ENCODE measurements at regions not wholly inside any gene's neighbourhood (a gene's known extent, or its start where the extent isn't known, plus 50 kb on each side); places are given as distances from the start of the nearest gene placed in this dataset.

DNA sequence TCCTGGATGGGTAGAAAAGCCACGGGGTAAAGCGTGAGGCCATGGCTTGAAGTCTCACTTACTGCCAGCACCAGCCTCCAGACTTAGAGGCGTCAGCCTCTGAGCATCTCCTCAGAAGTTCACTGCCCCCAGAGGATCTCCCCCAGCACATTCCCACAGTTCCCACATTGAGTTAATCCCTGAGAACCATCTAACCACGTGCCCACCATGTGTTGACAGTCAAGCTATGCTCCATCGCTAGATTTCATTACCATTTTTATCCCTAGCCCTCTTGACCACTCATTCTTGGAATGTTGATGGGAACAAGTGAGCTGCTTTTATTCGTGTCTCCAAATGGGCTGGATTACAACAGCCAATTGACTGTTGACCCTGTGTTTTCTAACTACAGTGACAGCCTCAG lies 283.3 kb upstream of the IRX1 start:
- no peak for DNase-seq

DNA sequence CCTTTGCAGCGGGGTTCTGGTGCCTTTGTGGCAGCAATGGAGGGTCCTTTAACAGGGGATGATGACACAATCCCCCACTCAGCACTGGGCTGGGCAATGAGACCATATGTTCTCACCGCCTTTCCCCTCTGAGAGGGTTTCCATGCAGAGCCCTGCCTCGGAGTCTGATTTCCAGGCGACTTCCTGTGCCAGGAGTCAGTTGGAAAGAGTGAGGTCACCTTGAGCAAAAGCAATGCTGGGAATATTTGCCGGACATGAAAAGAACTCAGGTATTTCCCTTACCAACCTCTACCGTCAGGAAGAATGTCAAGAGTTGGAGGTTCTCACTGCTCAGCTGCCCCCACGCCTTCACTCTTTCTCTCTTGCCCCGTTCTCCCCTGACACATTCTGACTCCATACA lies 284.2 kb upstream of the IRX1 start:
- DNase-seq: no peak

DNA sequence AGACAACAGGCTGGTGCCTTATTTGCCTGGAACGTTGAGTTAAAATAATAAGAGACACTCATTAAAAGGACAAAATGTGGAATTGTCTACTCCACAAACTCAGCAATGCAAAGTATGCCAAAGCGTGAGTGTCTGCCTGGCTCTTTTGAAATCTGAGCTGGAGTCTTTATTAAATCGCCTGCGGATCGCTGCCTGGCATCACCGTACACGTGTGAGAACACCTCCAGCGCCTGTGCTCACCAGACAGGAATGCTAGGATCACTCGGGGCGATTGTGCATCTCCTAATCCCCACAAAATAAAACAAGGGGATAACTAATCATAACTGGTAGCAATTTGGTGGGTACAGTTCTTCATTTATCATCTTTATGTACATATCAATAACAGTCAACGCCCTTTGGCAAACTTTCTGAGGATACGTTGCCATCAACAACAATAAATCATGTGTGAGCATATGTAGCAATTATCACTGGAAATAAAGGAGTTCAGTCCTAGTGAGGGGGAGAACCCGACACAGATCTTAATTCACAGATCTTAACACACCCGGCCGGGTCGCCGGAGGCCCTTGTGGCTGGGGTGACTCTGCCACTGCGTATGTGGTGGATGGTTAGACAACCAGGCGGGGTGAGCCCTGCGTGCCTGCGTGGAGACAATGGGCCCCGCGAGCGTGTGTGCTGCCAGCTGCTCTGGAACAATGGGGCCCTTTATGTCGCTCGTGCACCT lies 284.9 kb upstream of the IRX1 start:
- peak; percentile 86 for DNase-seq

DNA sequence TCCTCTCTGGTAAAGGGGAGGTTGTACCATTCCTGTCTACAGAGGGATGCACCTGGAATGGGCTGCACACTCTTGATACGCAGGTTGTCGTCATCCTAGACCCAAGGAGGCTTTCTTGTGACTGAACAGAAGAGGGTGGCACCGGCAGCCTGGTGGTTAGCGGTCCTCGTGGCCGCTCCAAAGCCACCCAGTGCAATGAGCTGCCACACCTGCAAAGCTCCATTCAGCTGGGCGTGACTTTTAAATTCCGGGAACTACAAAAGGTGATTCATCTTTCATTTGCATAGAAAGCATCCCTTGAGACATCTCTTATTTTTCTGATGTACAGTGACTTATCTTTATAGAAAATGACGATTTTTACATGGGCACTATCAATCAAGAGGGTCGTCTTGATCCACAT lies 286.1 kb upstream of the IRX1 start:
- peak; percentile 70 for DNase-seq

DNA sequence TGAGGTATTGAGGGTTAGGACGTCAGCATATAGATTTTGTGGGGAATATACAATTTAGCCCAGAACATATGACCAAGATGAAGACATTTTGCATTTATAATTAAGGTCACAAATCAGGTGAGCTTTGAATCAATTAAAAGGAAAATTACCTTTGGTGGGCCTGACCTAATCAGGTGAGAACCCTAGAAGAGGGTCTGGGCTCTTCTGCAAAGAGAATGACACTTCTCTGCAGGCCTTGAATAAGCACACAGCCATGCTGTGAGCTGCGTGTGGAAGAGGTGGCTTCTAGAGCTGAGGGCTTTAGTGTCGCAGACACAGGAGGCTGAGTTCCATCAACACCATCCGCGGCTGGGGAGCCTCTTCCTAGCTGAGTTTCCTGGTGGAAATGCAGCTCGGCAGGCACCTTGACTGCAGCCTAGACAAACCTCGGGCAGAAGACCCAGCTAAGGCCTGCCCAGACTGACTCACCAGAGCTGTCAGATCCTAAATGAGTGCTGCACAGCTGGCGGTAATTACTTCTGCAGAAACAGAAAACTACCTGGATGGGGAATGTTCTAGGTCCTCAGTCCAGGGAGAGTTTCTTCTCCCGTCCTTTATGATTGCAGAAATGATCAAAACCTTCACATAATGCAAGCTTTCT lies 287.5 kb upstream of the IRX1 start:
- DNase-seq: no peak

DNA sequence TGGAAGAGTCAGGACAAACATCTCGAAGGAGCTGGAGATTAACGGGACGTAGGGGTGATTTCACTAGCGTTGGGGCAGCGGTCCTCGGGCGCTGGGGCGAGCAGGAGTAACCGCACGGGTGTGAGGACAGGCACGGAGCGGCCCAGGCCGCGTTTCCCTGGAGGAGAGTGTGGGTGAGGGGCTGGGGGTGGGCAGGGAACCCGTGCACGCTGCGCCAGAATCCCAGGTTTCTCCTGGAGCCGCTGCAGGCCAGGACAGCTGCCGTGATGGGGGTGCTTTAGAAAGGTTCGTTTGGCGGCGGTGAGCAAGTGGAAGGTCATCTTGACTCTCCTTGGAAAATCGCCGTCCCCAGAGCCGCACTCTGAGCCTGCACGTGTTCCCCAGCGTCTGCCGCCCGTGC lies 290.2 kb upstream of the IRX1 start:
- DNase-seq: no peak

DNA sequence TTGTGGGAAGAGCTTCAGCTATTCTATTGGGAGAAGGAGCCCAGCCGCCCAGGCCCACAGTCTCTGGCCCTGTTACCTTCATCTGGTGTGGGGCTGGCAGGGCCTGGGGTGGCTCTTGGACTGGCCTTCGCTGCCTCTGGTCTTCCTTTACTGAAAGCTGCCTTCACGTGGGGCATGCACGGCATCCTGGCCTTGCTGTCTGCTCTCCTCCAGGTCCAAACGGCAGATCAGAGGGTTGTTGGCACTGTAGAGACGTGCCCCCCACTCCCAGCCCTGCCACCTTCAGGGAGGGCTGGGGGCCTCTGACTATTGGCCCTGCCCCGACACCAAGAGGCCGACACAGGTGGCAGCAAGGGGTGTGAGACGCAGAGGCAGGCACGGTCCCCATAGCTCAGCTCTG lies 291.3 kb upstream of the IRX1 start:
- DNase-seq: no peak

DNA sequence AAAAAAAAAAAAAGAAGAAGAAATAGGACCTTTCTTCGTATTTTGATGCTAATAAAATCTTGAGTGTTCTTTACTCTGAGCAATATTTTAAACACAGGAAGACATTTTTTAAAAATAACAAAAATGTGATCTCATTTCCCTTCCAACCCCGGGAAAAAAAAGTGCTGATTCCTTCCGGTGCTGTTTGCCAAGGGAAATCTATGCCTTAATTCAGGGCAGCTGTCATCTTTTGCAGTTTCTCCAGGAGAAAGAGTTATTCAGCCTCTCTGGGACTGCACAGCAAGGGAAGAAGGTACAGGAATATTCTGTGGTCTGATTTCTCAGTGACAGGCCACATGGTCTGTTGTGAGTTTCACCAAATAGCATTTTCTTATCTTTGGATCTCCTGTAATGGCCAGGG lies 291.9 kb upstream of the IRX1 start:
- no peak for DNase-seq

DNA sequence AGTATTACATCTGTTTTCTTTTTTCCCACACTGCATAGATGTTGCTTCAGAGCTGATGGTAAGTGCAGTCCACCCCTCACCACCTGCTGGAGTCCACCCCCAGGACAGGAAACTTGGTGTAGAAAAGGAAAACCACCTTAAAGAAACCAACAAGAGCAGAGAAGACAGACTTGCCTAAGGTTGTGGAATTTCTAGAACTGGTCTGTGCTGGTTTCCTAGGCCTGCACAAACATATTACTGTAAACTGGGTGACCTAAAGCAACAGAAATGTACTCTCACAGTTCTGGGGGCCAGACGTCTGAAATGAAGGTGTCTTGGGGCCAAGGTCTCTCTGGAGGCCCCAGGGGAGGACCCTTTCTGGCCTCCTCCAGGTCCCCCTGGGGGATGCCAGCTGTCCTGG lies 293.4 kb upstream of the IRX1 start:
- DNase-seq: no peak

DNA sequence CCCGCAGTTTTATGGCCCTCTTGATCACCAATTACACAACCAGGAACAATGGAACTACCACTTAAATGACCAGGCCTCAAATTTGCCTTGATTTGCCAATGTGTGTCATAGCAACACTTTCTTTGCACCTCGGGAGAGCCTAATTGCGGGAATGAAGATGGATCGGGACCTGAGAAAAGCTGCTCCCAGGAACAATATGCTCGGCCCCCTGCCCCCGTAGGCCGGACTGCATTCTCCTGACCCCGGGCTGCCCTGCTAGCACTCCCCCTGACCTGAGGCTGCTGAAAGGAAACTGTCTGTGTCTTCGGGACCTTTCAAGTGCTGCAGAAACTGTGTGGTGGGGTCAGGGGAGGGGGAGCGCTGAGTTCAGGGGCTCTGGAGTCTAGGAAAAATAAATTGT lies 294.3 kb upstream of the IRX1 start:
- DNase-seq: no peak

DNA sequence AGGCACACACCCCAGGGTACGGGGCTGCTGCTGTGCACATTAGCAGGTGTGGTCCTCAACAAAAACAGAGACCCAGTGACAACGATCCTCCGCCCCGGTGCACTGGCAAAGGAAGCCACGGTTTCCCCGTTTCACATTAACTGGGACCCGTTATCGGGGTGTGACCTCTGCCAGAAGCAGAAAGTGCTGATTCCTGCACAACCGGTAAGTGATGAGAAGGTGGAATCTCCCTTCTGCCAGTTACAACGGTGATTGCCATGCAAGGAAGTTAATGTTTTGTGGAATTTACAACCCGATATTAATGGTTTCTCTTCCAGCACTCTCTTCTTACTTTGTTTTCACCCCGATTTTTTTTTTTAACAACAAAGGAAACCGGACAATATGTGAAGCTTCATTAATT lies 294.9 kb upstream of the IRX1 start:
- no peak for DNase-seq

DNA sequence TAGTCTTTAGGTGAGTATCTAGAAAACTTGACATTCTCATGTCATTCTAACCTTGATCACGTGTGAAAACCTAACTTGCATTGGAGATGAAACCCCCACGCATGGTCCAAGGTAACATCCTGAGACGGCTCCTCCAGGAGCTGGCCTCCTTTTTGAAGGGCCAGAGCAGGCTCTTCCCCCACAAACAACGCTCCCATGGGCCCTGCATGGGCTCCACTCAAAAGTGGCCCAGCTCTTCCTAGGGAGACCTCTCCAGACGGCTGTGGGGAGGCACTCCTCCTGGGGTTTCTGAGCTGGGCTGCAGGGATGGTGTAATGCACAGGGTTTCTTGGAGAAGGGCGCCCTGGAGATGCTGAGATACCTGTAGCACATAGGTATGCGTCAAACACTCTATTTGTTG lies 296.2 kb upstream of the IRX1 start:
- DNase-seq: no peak

DNA sequence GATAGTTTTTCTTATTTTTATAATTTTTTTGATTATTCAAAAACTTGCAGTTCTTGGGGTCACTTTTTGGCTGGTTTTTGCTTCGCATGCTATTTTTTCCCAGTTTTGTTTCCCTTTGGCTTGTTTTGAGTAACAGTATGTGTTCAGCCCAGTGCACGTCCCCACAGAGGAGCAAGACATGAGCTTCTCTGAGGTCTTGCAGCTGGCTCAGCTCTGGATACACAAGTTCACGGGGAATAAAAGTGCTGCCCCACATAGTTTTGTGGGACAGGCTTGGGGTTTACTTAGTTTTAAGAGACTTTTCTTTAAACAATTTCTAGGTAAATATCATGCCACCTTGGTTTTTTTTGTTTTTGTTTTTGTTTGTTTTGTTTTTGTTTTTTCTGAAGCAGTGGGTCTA lies 297.8 kb upstream of the IRX1 start:
- DNase-seq: no peak

DNA sequence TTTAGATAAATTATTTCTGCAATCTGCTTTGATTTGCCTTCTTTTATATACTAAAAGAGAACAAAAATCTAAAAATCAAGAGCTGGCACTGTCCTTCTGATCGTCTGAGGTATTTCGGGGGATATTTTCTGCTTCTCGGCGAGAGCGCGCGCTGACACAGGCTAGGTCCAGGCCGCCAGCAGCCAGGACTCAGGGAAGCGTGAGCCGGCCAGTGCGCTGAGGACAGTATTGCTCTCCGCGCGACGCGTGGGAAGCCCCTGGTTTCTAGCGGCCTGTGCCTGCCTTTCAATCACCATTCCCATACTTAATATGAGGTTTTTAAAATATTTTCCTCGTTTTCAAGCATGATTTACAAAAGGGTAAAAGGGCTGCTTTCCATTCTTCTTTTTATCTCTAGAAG lies 307.3 kb upstream of the IRX1 start:
- DNase-seq: no peak

DNA sequence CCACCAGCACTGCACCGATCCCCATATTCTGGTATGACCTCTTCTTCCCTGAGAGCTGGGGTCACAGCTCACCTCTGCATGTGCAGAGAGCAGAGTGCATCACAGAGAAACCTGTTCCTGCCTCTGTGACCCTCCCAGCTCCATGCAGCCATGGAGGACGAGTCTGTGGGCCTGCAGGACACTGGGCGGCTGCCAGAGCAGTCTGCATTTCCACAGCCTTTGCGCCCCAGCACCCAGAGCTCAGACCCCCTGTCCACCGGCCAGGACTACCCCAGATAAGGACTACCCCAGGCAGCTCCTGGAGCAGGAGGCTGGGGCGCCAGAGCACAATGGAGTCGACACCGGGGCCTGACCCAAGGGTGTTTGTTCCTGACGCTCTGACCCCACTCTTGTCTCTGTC lies 308.1 kb upstream of the IRX1 start:
- no peak for DNase-seq

DNA sequence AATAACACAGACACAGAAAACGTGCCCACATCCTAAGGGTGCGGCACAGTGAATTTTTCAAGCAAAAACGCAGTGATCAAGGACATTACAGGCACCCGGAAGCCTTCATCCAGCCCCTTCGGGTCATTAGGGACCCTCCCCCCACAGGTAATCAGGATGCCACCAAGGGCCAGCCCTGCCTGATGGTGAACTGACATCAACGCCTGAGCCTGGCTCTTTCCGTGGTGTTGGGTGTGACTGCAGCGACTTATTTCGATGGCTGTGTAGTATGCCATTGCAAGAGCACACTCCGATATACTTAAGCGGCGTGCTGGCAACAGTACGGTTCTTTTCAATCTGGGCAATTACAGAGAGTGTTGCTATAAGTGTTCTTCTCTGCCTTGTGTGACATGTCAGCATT lies 310.0 kb upstream of the IRX1 start:
- DNase-seq: no peak

DNA sequence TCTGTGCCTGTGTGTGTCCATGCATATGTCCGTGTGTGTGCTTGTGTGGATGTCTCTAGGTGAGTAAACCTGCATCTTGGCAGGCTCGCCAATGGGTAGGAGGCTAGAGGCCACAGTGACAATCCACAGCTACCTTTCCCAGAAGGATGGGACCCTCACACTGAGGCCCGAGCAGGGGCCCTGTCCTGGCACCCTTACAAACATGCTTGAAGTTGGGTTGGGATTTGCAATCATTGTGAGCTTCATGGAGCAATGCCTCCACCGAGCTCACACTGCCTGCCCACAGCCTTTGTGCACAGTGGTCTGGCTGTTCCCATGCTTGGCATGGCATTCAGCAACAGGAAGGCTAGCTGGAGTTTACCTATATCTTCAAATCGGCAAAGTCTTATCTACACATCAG lies 311.1 kb upstream of the IRX1 start:
- DNase-seq: no peak

DNA sequence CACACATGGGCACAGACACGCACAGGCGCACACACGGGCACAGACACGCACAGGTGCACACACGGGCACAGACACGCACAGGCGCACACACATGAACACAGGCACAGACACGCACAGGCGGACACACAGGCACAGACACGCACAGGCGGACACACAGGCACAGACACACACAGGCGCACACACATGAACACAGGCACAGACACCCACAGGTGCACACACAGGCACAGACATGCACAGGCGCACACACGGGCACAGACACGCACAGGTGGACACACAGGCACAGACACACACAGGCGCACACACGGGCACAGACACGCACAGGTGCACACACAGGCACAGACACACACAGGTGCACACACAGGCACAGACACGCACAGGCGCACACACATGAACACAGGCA lies 312.8 kb upstream of the IRX1 start:
- no peak for DNase-seq

DNA sequence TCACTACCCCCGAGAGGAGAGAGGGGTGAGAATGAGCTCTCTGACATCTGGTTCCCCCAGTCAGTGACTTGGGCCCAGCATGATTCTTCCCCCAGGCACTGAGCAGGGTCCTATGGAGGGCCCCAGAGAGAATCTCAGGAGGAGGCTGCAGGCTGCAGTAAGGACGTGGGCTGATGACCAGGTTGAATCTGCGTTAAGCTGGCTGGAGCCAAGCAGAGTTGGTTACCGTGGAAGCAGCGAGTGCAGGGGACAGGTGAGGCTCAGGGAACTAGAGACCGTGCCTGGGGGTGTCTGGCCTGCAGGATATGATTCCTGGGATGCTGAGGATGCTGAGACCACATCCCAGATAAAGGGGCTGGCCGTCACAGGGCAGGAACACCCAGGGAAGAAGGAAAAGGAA lies 314.3 kb upstream of the IRX1 start:
- DNase-seq: no peak

DNA sequence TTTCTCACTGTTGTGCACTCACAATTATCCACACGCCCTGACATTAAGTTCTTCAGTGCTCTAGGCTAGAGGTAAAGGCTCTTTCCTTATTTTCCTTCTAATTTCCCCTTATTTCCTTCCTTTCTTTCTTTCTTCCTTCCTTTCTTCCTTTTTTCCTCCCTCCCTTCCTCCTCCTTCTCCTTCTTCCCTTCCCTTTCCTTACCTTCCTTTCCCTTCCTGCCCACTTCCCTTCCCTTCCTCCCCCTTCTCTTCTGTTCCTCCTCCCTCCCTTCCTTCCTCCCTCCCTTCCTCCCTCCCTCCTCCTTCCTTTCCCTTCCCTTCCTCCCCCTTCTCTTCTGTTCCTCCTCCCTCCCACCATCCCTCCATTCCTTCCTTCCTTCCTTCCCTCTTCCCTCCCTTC lies 317.0 kb upstream of the IRX1 start:
- DNase-seq: no peak

DNA sequence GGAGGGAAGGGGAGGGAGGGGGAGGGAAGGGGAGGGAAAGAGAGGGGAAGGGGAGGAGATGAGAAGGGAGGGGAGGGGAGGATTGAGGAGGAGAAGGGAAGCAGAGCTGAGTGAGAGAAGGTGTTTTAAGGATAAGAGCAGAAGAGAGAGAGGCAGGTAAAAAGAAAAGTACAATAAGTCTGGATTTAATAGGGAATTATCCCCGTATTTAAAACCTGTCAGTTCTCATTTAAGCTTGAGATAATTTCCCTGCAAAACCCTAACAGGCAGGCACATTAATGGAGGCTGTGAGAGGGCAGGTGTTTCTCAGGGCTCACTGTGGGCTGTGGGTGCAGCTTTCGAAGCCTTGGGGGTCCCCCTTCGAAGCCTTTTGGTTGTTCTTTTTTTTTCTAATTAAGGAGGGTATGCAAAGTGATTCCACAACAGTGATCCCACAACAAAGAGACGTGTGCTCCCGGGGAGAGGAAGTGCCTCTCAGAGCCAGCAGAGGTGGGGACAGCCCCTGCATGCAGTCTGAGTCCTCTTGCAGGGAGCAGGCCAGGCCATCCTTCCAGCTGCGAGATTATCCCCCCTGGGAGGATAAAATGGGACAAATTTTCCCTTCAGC lies 317.9 kb upstream of the IRX1 start:
- peak; percentile 77 for DNase-seq

DNA sequence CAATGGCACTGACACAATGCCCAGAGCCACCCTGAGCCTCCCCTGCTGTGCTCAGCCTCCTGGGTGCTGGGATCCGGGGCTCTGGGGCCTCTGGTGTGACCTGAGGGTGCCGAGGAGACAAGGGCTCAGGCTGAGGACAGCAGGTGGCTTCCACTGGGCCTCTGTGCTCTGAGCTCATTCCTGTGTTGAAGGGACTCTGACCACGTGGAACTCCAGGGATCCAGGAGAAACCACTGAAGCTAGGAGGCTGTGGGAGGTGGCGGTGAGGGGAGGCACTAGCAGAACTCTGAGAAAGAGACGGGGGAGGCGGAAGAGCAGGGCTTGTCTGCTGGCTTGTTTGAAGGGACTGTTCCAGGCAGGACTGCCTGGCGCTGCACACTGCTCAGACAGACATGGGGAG lies 318.7 kb upstream of the IRX1 start:
- peak; percentile 73 for DNase-seq

DNA sequence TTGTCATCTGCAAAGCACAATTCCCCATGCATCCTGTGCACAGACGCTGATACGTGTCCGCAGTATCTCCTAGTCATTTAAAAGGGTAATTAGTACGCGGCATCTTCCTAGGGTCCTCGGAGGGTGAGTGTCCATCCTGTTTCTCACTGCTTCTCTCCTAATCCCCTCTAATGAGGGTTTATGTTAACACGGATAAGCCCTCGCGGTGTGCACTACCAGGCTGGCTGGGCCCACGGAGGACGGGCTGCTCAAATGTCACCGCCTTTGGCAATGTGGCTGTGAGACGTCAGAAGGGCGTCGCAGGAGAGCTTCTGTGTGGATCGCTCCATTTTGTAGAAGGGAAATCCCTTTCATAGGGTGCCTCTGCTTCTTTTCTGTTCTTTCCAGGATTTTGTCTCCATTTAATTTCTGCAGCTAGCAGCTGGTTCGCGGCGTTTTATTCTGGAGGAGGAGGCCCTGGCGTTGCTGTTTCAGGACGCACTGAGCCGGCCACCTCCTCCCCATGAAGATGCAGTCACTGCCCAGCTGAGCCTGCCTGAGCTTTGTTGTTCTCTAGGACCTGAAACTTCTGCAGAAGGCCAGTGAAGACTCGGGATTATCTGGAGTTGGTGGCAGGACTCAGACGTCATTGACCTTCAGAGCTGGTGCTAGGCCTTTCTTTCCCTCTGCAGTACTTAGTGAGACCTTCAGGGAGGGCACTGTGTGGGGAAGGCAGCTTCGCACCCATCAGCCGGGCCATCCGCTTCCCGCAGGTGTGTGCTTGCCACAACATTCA lies 326.1 kb upstream of the IRX1 start:
- no peak for DNase-seq

DNA sequence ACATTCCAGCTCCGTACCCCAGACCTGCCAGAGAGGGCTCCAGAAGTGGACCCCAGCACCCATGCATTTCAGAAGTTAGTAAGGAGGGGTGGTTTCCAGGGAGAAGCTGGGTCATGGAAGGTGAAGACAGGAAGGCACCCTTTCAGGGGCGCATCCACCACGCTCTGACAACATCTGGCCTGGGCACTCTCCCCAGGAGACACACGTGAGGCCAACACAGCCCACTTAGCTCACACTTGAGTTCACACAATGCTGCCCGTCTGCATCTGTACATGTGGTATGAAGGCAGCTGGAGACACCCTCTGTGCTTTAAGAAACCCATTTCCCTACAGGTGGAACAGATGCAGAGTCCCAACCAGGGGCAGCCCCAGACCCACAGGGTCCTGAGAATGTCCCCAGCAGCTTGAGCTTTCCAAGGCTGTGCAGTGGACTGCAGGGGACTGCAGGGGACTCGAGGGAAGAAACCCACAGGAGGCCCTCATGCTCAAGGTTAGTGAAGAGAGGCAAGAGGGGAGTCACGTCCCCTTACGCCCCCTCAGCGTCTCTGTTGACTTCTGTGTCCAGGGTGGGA lies 326.8 kb upstream of the IRX1 start:
- DNase-seq: no peak

Data from NCI-H526 treated with DMSO at 0.1 percent for 48 hours (cell line).